ENCODE measurements at regions not wholly inside any gene's neighbourhood (a gene's known extent, or its start where the extent isn't known, plus 50 kb on each side); places are given as distances from the start of the nearest gene placed in this dataset.
"Not testable (repeated sequence)": the region's sequence is repeated elsewhere in the genome, so short reads cannot be mapped to it uniquely, and the experiment has no call there.

DNA sequence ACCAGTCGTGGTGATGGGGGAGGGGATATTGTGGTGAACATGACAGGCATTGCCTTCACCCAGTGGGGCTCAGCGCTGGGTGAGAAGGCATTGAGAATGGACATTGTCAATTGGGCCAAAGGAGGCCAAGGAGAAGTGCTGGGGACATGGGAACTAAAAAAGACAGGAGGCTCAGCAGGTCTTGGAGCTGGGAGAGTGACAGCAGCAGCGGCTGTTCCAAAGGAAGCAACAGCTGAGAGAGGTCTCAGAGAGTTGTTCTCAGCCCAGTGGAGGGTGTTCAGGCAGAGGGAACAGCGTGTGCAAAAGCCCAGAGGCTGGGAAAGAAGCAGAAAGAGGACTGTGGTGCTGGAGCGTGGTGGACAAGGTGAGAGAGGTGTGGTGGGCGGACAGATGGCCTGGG lies 56.6 kb upstream of the ASNS start:
- not testable (repeated sequence) for H3K4me3 ChIP-seq (ENCODE audit: low read depth, low read length); DNase-seq (ENCODE audit: low read depth)

DNA sequence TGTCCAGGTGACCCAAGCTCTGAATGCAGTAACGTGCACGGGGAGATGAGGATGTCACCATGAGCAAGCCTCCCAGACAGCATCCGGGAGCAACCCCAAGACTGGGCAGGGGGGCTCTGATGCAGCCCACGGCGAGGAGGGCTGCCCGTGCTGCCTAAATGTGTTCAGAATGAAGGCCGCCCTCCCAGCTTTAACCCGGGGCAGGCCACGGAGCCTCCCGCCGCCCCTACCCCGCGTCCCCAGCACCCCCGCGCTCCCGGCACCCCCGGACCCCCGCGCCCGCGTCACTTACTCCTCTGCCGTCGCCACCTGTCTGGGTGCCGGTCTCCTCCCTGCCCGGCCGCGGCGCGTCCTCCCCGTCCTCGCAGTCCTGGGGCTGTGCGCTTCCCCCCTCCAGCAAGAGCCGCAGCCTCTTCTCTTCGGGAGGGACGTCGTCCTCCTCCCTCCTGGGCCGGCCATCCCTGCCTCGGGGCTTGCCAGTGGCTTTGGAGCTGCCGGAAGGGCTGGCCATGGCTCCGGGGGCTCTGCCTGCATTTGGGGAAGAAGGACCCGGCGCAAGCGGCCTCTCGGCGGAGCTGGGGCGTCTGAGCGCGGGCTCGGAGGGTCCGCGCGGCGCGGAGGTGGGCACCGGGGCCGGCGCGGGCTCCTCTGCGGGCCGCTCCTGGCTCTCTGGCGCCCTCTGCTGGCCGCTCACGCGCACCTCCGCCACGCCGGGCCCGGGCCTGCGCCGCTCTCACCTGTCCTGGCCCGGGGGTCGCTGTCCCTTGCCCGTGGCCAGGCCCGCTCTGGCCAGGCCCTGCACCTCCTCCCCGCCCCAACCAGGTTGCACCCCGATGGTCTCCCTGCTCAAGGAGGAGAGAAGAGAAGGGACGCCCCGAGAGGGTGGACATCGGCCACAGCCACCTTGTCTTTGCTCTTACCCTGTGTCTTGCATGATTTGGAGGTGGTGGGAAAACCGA lies 55.9 kb upstream of the ASNS start:
- DNase-seq (ENCODE audit: low read depth), result not testable (repeated sequence)
- peak overlapping the region; percentile 47 for H3K4me3 ChIP-seq (ENCODE audit: low read depth, low read length)
